Endodermal cell (in vitro differentiated cells): ENCODE measurements at regions not wholly inside any gene's neighbourhood (a gene's known extent, or its start where the extent isn't known, plus 50 kb on each side); places are given as distances from the start of the nearest gene placed in this dataset.

Experiments
- DNase-seq: peaks from one replicate; pipeline ENCODE4 v3.0.0-alpha.2; 2017
- H3K27ac ChIP-seq: 2 replicates; pipeline ENCODE4 v1.5.1; 2013; ENCODE audit warnings: mild to moderate bottlenecking, low read depth, low read length, moderate library complexity
- H3K27me3 ChIP-seq: 2 replicates; pipeline ENCODE4 v1.6.1; 2013; ENCODE audit warnings: mild to moderate bottlenecking, low read length, moderate library complexity; ENCODE audit not compliant: insufficient read depth, control insufficient read depth, poor library complexity, severe bottlenecking
- H3K36me3 ChIP-seq: 2 replicates; pipeline ENCODE4 v1.7.0; 2013; ENCODE audit warnings: mild to moderate bottlenecking, low read length, moderate library complexity; ENCODE audit not compliant: control insufficient read depth, insufficient read depth
- H3K4me1 ChIP-seq: one replicate; pipeline ENCODE4 v1.7.0; 2013; ENCODE audit warnings: low read length; ENCODE audit not compliant: control insufficient read depth, insufficient read depth
- H3K4me3 ChIP-seq: 2 replicates; pipeline ENCODE4 v1.5.1; 2013; ENCODE audit warnings: mild to moderate bottlenecking, low read length, moderate library complexity
- H3K9ac ChIP-seq: 2 replicates; pipeline ENCODE4 v1.6.1; 2013; ENCODE audit warnings: mild to moderate bottlenecking, low read length, moderate library complexity; ENCODE audit not compliant: poor library complexity, severe bottlenecking; ENCODE audit errors: extremely low read depth
- H3K9me3 ChIP-seq: 2 replicates; pipeline ENCODE4 v1.6.1; 2013; ENCODE audit warnings: mild to moderate bottlenecking, low read length, moderate library complexity; ENCODE audit not compliant: control insufficient read depth
- H3K27ac Mint-ChIP-seq: 2 replicates; pipeline ENCODE4 v1.8.0; 2020; ENCODE audit warnings: mixed read lengths
- H3K27me3 Mint-ChIP-seq: 2 replicates; pipeline ENCODE4 v1.8.0; 2021; ENCODE audit warnings: mild to moderate bottlenecking, mixed read lengths; ENCODE audit not compliant: insufficient read depth
- H3K36me3 Mint-ChIP-seq: 2 replicates; pipeline ENCODE4 v1.8.0; 2020; ENCODE audit warnings: low read depth, mixed read lengths
- H3K4me1 Mint-ChIP-seq: 2 replicates; pipeline ENCODE4 v1.8.0; 2020; ENCODE audit warnings: mixed read lengths
- H3K4me3 Mint-ChIP-seq: 2 replicates; pipeline ENCODE4 v1.8.0; 2020; ENCODE audit warnings: mild to moderate bottlenecking, moderate library complexity, mixed read lengths
- H3K9me3 Mint-ChIP-seq: 2 replicates; pipeline ENCODE4 v1.8.0; 2020; ENCODE audit warnings: mild to moderate bottlenecking, mixed read lengths
- CTCF ChIP-seq: fragments of 200-600 bp; sonication (generic); conservative IDR thresholded peaks from 2 replicates; pipeline ENCODE4 v1.5.0; 2021; ENCODE audit warnings: antibody characterized with exemption, mild to moderate bottlenecking
- WGBS, 2 experiments: methylation state at CpG; one replicate each; pipeline versions ENCODE4 v1.1.5 to v1.1.7; 2013; ENCODE audit warnings: missing lambda C conversion rate in 2 of 2, mixed read lengths in 1 of 2; ENCODE audit not compliant: insufficient coverage in 1 of 2, insufficient read length in 1 of 2; 5-methylcytosine and 5-hydroxymethylcytosine counted together

GRCh38 chr3:18650731-18651130 is 225.6 kb upstream of the SATB1 start:
- no peaks in the 10 kb centered on the region for H3K9me3 Mint-ChIP-seq
- H3K4me1 Mint-ChIP-seq = peaks cover 5% of the 10 kb centered on the region

DNA sequence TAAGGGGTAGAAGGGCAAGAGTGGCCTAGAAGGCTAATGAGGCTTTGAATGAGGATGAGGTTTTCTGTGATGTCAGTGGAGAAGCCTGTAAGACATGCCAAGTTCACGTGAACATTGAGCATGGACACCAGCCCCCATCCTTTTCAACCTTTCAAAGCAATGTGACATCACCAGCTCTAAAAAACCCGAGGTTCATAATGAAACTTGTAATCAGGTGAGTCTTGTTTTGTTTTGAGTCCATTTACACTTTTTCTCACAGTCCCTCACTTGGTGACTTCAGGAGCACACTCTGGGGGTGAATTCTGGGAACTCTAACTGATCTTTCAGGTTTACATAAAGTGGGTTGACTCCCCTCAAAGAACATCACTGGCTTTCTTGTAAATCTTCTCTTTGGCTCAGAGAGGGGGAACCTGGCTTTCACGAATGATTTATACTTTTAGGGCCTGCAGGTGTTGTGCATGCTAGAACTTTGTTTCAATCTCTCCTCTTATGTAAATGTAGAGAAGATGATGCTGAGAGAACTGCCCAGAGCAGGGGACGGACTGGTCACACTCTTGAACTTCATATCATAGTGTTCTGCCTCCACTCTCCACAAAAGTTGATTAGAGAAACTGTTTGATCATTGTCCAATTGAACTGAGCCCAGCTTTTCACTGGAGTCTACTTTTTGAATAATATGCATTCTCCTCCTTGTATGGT is 224.7 kb upstream of the SATB1 start:
- Histone ChIP-seq H3K9me3 (no peaks in the 10 kb centered on the region), H3K36me3 (no peaks in the 10 kb centered on the region), H3K4me1 (no peaks in the 10 kb centered on the region), H3K27me3 (no peaks in the 10 kb centered on the region), H3K9ac (no peak overlapping the region), H3K27ac (no peak overlapping the region), H3K4me3 (no peak overlapping the region)
- 88 to 93% methylated on average over 3 to 4 of the region's 4 CpGs for WGBS, 2 experiments
- H3K4me1 Mint-ChIP-seq = peaks cover 5% of the 10 kb centered on the region
- no peaks in the 10 kb centered on the region for H3K9me3 Mint-ChIP-seq
- peaks cover 5% of the 10 kb centered on the region for H3K27me3 Mint-ChIP-seq
- H3K4me3 Mint-ChIP-seq = no peak overlapping the region
- H3K27ac Mint-ChIP-seq = no peak overlapping the region
- no peak for TF ChIP-seq CTCF
- H3K36me3 Mint-ChIP-seq = no peaks in the 10 kb centered on the region
- DNase-seq = no peak

More at GRCh38 chr3:18650731-18651130, 225.6 kb upstream of the SATB1 start:
- no peaks in the 10 kb centered on the region for H3K9me3 ChIP-seq
- DNase-seq = no peak
- H3K36me3 ChIP-seq = no peaks in the 10 kb centered on the region
- no peak overlapping the region for H3K4me3 ChIP-seq
- no peak overlapping the region for H3K27ac Mint-ChIP-seq
- no peak overlapping the region for H3K4me3 Mint-ChIP-seq
- no peaks in the 10 kb centered on the region for H3K4me1 ChIP-seq
- no peak for TF ChIP-seq CTCF
- H3K36me3 Mint-ChIP-seq = no peaks in the 10 kb centered on the region
- no peak overlapping the region for H3K27ac ChIP-seq
- 94 to 100% methylated on average over 2 to 5 of the region's 5 CpGs for WGBS, 2 experiments
- peaks cover 7% of the 10 kb centered on the region for H3K27me3 Mint-ChIP-seq
- no peaks in the 10 kb centered on the region for H3K27me3 ChIP-seq
- no peak overlapping the region for H3K9ac ChIP-seq

DNA sequence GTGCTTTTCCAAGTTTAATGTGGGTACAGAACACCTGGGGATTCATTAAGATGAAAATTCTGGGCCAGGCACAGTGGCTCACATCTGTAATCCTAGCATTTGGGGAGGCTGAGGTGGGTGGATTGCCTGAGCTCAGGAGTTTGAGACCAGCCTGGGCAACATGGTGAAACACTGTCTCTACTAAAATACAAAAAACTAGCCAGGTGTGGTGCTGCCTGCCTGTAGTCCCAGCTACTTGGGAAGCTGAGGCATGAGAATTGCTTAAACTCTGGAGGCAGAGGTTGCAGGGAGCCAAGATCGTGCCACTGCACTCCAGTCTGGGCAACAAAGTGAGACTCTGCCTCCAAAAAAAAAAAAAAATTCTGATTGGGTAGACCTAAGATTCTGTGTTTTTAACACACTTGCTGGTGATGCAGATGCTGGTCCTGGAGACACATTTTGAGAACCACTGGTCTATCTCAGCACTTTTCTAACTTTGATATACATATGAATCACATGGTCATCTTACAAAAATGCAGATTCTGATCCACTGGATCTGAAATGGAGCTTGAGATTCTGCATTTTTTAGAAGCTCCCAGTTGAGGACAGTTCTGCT is 223.8 kb upstream of the SATB1 start:
- Histone ChIP-seq H3K4me3 (no peak overlapping the region), H3K9ac (no peak overlapping the region), H3K36me3 (no peaks in the 10 kb centered on the region), H3K9me3 (no peaks in the 10 kb centered on the region), H3K27ac (no peak overlapping the region), H3K27me3 (no peaks in the 10 kb centered on the region), H3K4me1 (no peaks in the 10 kb centered on the region)
- H3K4me3 Mint-ChIP-seq = no peak overlapping the region
- 0% methylated on average over 1 of the region's 1 CpG for WGBS, 2 experiments
- no peaks in the 10 kb centered on the region for H3K9me3 Mint-ChIP-seq
- peaks cover 5% of the 10 kb centered on the region for H3K4me1 Mint-ChIP-seq
- no peaks in the 10 kb centered on the region for H3K36me3 Mint-ChIP-seq
- H3K27me3 Mint-ChIP-seq = peaks cover 5% of the 10 kb centered on the region
- no peak for DNase-seq
- no peak overlapping the region for H3K27ac Mint-ChIP-seq
- no peak for TF ChIP-seq CTCF
